ENCODE measurements at regions not wholly inside any gene's neighbourhood (a gene's known extent, or its start where the extent isn't known, plus 50 kb on each side); places are given as distances from the start of the nearest gene placed in this dataset.

GRCh38 chr14:22070119-22070982, 396.7 kb upstream of the OR4E1 start:
- H3K36me3 Mint-ChIP-seq (ENCODE audit: low read depth) = no peaks in the 10 kb centered on the region
- peaks cover 43% of the 10 kb centered on the region for H3K4me1 Mint-ChIP-seq (ENCODE audit: low read depth)
- no peaks in the 10 kb centered on the region for H3K27me3 Mint-ChIP-seq (ENCODE audit: low read depth)
- H3K4me3 Mint-ChIP-seq (ENCODE audit: low read depth) = peak overlapping the region; percentile 91
- peak; percentile 57 for DNase-seq (ENCODE audit: low spot score)
- H3K27ac Mint-ChIP-seq = peak overlapping the region; percentile 92
- intact Hi-C loops (cut with micrococcal nuclease) = loop anchor here (10.0 kb wide), 1 partner anchor 156 kb away; no protein-coding TSS in a partner anchor
- no peaks in the 10 kb centered on the region for H3K9me3 Mint-ChIP-seq

GRCh38 chr14:22065347-22065746, 391.7 kb upstream of the OR4E1 start:
- Mint-ChIP-seq H3K27ac (peak overlapping the region; percentile 12), H3K9me3 (no peaks in the 10 kb centered on the region), H3K36me3 (ENCODE audit: low read depth) (no peaks in the 10 kb centered on the region), H3K27me3 (ENCODE audit: low read depth) (no peaks in the 10 kb centered on the region), H3K4me1 (ENCODE audit: low read depth) (peaks cover 20% of the 10 kb centered on the region), H3K4me3 (ENCODE audit: low read depth) (no peak overlapping the region)
- intact Hi-C loops (cut with micrococcal nuclease) = no loop called here
- no peak for DNase-seq (ENCODE audit: low spot score)

- H3K27me3 Mint-ChIP-seq (ENCODE audit: low read depth) = no peaks in the 10 kb centered on the region
- peaks cover 19% of the 10 kb centered on the region for H3K9me3 Mint-ChIP-seq
- H3K27ac Mint-ChIP-seq = no peak overlapping the region
- H3K36me3 Mint-ChIP-seq (ENCODE audit: low read depth) = peaks cover 4% of the 10 kb centered on the region
- H3K4me3 Mint-ChIP-seq (ENCODE audit: low read depth) = no peak overlapping the region
- peaks cover 7% of the 10 kb centered on the region for H3K4me1 Mint-ChIP-seq (ENCODE audit: low read depth)
- no peak for DNase-seq (ENCODE audit: low spot score)
- intact Hi-C loops (cut with micrococcal nuclease) = no loop called here
Measured at GRCh38 chr14:22059201-22059600, 385.6 kb upstream of the OR4E1 start.

- no peak for DNase-seq (ENCODE audit: low spot score)
- Mint-ChIP-seq H3K9me3 (no peaks in the 10 kb centered on the region), H3K27ac (peak overlapping the region; percentile 17), H3K27me3 (ENCODE audit: low read depth) (no peaks in the 10 kb centered on the region), H3K36me3 (ENCODE audit: low read depth) (peaks cover 4% of the 10 kb centered on the region), H3K4me1 (ENCODE audit: low read depth) (peaks cover 20% of the 10 kb centered on the region), H3K4me3 (ENCODE audit: low read depth) (no peak overlapping the region)
- intact Hi-C loops (cut with micrococcal nuclease) = no loop called here
Measured at GRCh38 chr14:22052795-22053194, 379.2 kb upstream of the OR4E1 start.

GRCh38 chr14:22047115-22047514, 373.5 kb upstream of the OR4E1 start:
- no peaks in the 10 kb centered on the region for H3K36me3 Mint-ChIP-seq (ENCODE audit: low read depth)
- peak overlapping the region; percentile 83 for H3K27ac Mint-ChIP-seq
- peaks cover 26% of the 10 kb centered on the region for H3K4me1 Mint-ChIP-seq (ENCODE audit: low read depth)

GRCh38 chr14:22046063-22046462, 372.4 kb upstream of the OR4E1 start:
- Mint-ChIP-seq H3K4me3 (ENCODE audit: low read depth) (peak overlapping the region; percentile 39), H3K36me3 (ENCODE audit: low read depth) (no peaks in the 10 kb centered on the region), H3K27ac (peak overlapping the region; percentile 58), H3K9me3 (no peaks in the 10 kb centered on the region), H3K27me3 (ENCODE audit: low read depth) (no peaks in the 10 kb centered on the region), H3K4me1 (ENCODE audit: low read depth) (peaks cover 26% of the 10 kb centered on the region)
- intact Hi-C loops (cut with micrococcal nuclease) = loop anchor here (2.0 to 5.0 kb wide), 4 partner anchors 36 to 511 kb away; no protein-coding TSS in a partner anchor
- DNase-seq (ENCODE audit: low spot score) = no peak

More at GRCh38 chr14:22047115-22047514, 373.5 kb upstream of the OR4E1 start:
- DNase-seq (ENCODE audit: low spot score) = peak; percentile 14
- no peaks in the 10 kb centered on the region for H3K27me3 Mint-ChIP-seq (ENCODE audit: low read depth)
- peak overlapping the region; percentile 57 for H3K4me3 Mint-ChIP-seq (ENCODE audit: low read depth)
- H3K9me3 Mint-ChIP-seq = no peaks in the 10 kb centered on the region
- intact Hi-C loops (cut with micrococcal nuclease) = loop anchor here (2.0 to 5.0 kb wide), 4 partner anchors 35 to 510 kb away; no protein-coding TSS in a partner anchor

- intact Hi-C loops (cut with micrococcal nuclease) = no loop called here
- H3K4me1 Mint-ChIP-seq (ENCODE audit: low read depth) = peaks cover 32% of the 10 kb centered on the region
- no peaks in the 10 kb centered on the region for H3K36me3 Mint-ChIP-seq (ENCODE audit: low read depth)
- no peak for DNase-seq (ENCODE audit: low spot score)
- no peak overlapping the region for H3K27ac Mint-ChIP-seq
- H3K27me3 Mint-ChIP-seq (ENCODE audit: low read depth) = no peaks in the 10 kb centered on the region
- H3K9me3 Mint-ChIP-seq = no peaks in the 10 kb centered on the region
- no peak overlapping the region for H3K4me3 Mint-ChIP-seq (ENCODE audit: low read depth)
Measured at GRCh38 chr14:22044193-22044592, 370.6 kb upstream of the OR4E1 start.

GRCh38 chr14:22040781-22041125, 367.1 kb upstream of the OR4E1 start:
- Mint-ChIP-seq H3K36me3 (ENCODE audit: low read depth) (no peaks in the 10 kb centered on the region), H3K4me1 (ENCODE audit: low read depth) (peaks cover 14% of the 10 kb centered on the region), H3K27ac (peak overlapping the region; percentile 68), H3K9me3 (no peaks in the 10 kb centered on the region), H3K27me3 (ENCODE audit: low read depth) (peaks cover 5% of the 10 kb centered on the region), H3K4me3 (ENCODE audit: low read depth) (peak overlapping the region; percentile 73)
- intact Hi-C loops (cut with micrococcal nuclease) = no loop called here
- no peak for DNase-seq (ENCODE audit: low spot score)

GRCh38 chr14:22039938-22040780, 366.5 kb upstream of the OR4E1 start:
- H3K27ac Mint-ChIP-seq = peak overlapping the region; percentile 68
- peaks cover 13% of the 10 kb centered on the region for H3K4me1 Mint-ChIP-seq (ENCODE audit: low read depth)
- no peaks in the 10 kb centered on the region for H3K36me3 Mint-ChIP-seq (ENCODE audit: low read depth)
- H3K27me3 Mint-ChIP-seq (ENCODE audit: low read depth) = peaks cover 5% of the 10 kb centered on the region
- H3K9me3 Mint-ChIP-seq = no peaks in the 10 kb centered on the region
- peak; percentile 18 for DNase-seq (ENCODE audit: low spot score)
- H3K4me3 Mint-ChIP-seq (ENCODE audit: low read depth) = peak overlapping the region; percentile 73
- intact Hi-C loops (cut with micrococcal nuclease) = no loop called here

- intact Hi-C loops (cut with micrococcal nuclease) = no loop called here
Measured at GRCh38 chr14:22036541-22037239, 363.1 kb upstream of the OR4E1 start.

GRCh38 chr14:22026527-22026926, 352.9 kb upstream of the OR4E1 start:
- Mint-ChIP-seq H3K27me3 (ENCODE audit: low read depth) (peaks cover 7% of the 10 kb centered on the region), H3K27ac (peak overlapping the region; percentile 7), H3K4me3 (ENCODE audit: low read depth) (no peak overlapping the region), H3K36me3 (ENCODE audit: low read depth) (no peaks in the 10 kb centered on the region), H3K4me1 (ENCODE audit: low read depth) (peaks cover 6% of the 10 kb centered on the region), H3K9me3 (no peaks in the 10 kb centered on the region)
- DNase-seq (ENCODE audit: low spot score) = no peak
- intact Hi-C loops (cut with micrococcal nuclease) = no loop called here

More at GRCh38 chr14:22036541-22037239, 363.1 kb upstream of the OR4E1 start:
- Mint-ChIP-seq H3K4me3 (ENCODE audit: low read depth) (no peak overlapping the region), H3K36me3 (ENCODE audit: low read depth) (no peaks in the 10 kb centered on the region), H3K9me3 (no peaks in the 10 kb centered on the region), H3K4me1 (ENCODE audit: low read depth) (peaks cover 10% of the 10 kb centered on the region), H3K27me3 (ENCODE audit: low read depth) (peaks cover 7% of the 10 kb centered on the region), H3K27ac (no peak overlapping the region)
- DNase-seq (ENCODE audit: low spot score) = no peak

- peaks cover 8% of the 10 kb centered on the region for H3K27me3 Mint-ChIP-seq (ENCODE audit: low read depth)
- DNase-seq (ENCODE audit: low spot score) = no peak
Measured at GRCh38 chr14:22025879-22026278, 352.3 kb upstream of the OR4E1 start.

More at GRCh38 chr14:22025879-22026278, 352.3 kb upstream of the OR4E1 start:
- H3K36me3 Mint-ChIP-seq (ENCODE audit: low read depth) = no peaks in the 10 kb centered on the region
- no peaks in the 10 kb centered on the region for H3K9me3 Mint-ChIP-seq
- H3K4me3 Mint-ChIP-seq (ENCODE audit: low read depth) = no peak overlapping the region
- intact Hi-C loops (cut with micrococcal nuclease) = no loop called here
- H3K27ac Mint-ChIP-seq = no peak overlapping the region
- H3K4me1 Mint-ChIP-seq (ENCODE audit: low read depth) = peaks cover 6% of the 10 kb centered on the region
